LNCAP (cell line): ENCODE measurements at regions not wholly inside any gene's neighbourhood (a gene's known extent, or its start where the extent isn't known, plus 50 kb on each side); places are given as distances from the start of the nearest gene placed in this dataset.

Experiments
- CTCF ChIP-seq: fragments of 450-650 bp; IDR thresholded peaks from 2 replicates; pipeline ENCODE4 v1.5.1; 2017; ENCODE audit warnings: mild to moderate bottlenecking

- no peak for TF ChIP-seq CTCF
Measured at GRCh38 chr3:87508921-87509320, 232.5 kb upstream of the POU1F1 start.

GRCh38 chr3:87507753-87508152 is 231.4 kb upstream of the POU1F1 start:
- TF ChIP-seq CTCF, result no peak

GRCh38 chr3:87503900-87504498 is 227.6 kb upstream of the POU1F1 start:
- peak; percentile 89 for TF ChIP-seq CTCF

GRCh38 chr3:87501076-87501475 is 224.7 kb upstream of the POU1F1 start:
- TF ChIP-seq CTCF, result no peak

- TF ChIP-seq CTCF, result no peak
Measured at GRCh38 chr3:87498358-87499080, 222.1 kb upstream of the POU1F1 start.

- no peak for TF ChIP-seq CTCF
Measured at GRCh38 chr3:87495938-87496337, 219.6 kb upstream of the POU1F1 start.

- no peak for TF ChIP-seq CTCF
Measured at GRCh38 chr3:87494264-87494663, 217.9 kb upstream of the POU1F1 start.
